HG02970 (cell line): ENCODE measurements at regions not wholly inside any gene's neighbourhood (a gene's known extent, or its start where the extent isn't known, plus 50 kb on each side); places are given as distances from the start of the nearest gene placed in this dataset.

ENCODE experiments used
- ATAC-seq: cut with Tn5 transposase; IDR thresholded peaks from one replicate; pipeline ENCODE4 v1.9.1; 2021; ENCODE audit warnings: mild to moderate bottlenecking, moderate library complexity, moderate number of reproducible peaks; ENCODE audit not compliant: unreplicated experiment, low FRiP score

GRCh38 chr2:226583715-226584114, 215.9 kb downstream of the IRS1 start:
- ATAC-seq = no peak

- ATAC-seq = no peak
Measured at GRCh38 chr2:226581661-226582060, 218.0 kb downstream of the IRS1 start.

- no peak for ATAC-seq
Measured at GRCh38 chr2:226581004-226581403, 218.6 kb downstream of the IRS1 start.

GRCh38 chr2:226580403-226580802, 219.2 kb downstream of the IRS1 start:
- no peak for ATAC-seq

- ATAC-seq = no peak
Measured at GRCh38 chr2:226579519-226579918, 220.1 kb downstream of the IRS1 start.

- no peak for ATAC-seq
Measured at GRCh38 chr2:226578879-226579278, 220.7 kb downstream of the IRS1 start.

- ATAC-seq = no peak
Measured at GRCh38 chr2:226578373-226578772, 221.2 kb downstream of the IRS1 start.

GRCh38 chr2:226575928-226576327, 223.7 kb downstream of the IRS1 start:
- no peak for ATAC-seq

GRCh38 chr2:226573158-226573557, 226.5 kb downstream of the IRS1 start:
- no peak for ATAC-seq

- no peak for ATAC-seq
Measured at GRCh38 chr2:226564667-226565066, 235.0 kb downstream of the IRS1 start.

GRCh38 chr2:226561962-226562361, 237.7 kb downstream of the IRS1 start:
- no peak for ATAC-seq

GRCh38 chr2:226560325-226560724, 239.3 kb downstream of the IRS1 start:
- ATAC-seq = no peak

GRCh38 chr2:226559536-226559935, 240.1 kb downstream of the IRS1 start:
- ATAC-seq = no peak

GRCh38 chr2:226558418-226558817, 241.2 kb downstream of the IRS1 start:
- ATAC-seq = no peak

GRCh38 chr2:226556050-226556449, 243.6 kb downstream of the IRS1 start:
- ATAC-seq = no peak

GRCh38 chr2:226554701-226555100, 244.9 kb downstream of the IRS1 start:
- ATAC-seq = no peak

GRCh38 chr2:226553333-226553732, 246.3 kb downstream of the IRS1 start:
- ATAC-seq = no peak

- ATAC-seq = no peak
Measured at GRCh38 chr2:226552571-226553285, 246.9 kb downstream of the IRS1 start.

- no peak for ATAC-seq
Measured at GRCh38 chr2:226551522-226552250, 247.9 kb downstream of the IRS1 start.

- no peak for ATAC-seq
Measured at GRCh38 chr2:226550801-226551200, 248.8 kb downstream of the IRS1 start.

GRCh38 chr2:226548732-226549131, 250.9 kb downstream of the IRS1 start:
- ATAC-seq = no peak

- ATAC-seq = no peak
Measured at GRCh38 chr2:226544596-226545210, 254.9 kb downstream of the IRS1 start.
